ENCODE measurements at regions not wholly inside any gene's neighbourhood (a gene's known extent, or its start where the extent isn't known, plus 50 kb on each side); places are given as distances from the start of the nearest gene placed in this dataset.

GRCh38 chr6:133171989-133172604, 69.1 kb upstream of the EYA4 start:
- H3K9ac ChIP-seq (ENCODE audit: low read length): no peak overlapping the region
- no peaks in the 10 kb centered on the region for H3K36me3 ChIP-seq (replicated peaks; ENCODE audit: insufficient read depth, low read length)
- no peaks in the 10 kb centered on the region for H3K27me3 ChIP-seq (replicated peaks; ENCODE audit: insufficient read depth, low read length)
- H3K27ac ChIP-seq (ENCODE audit: low read length): no peak overlapping the region
- no peak overlapping the region for H3K4me2 ChIP-seq (ENCODE audit: low read depth, low read length)
- no peaks in the 10 kb centered on the region for H3F3A ChIP-seq (ENCODE audit: insufficient read depth, low read length)
- H3K9me2 ChIP-seq (replicated peaks; ENCODE audit: insufficient read depth, low read length): no peaks in the 10 kb centered on the region
- DNase-seq: no peak
- no peaks in the 10 kb centered on the region for H3K9me3 ChIP-seq (replicated peaks; ENCODE audit: insufficient read depth, low read length)
- H3K79me2 ChIP-seq (ENCODE audit: low read length): no peaks in the 10 kb centered on the region
- no peaks in the 10 kb centered on the region for H3K4me1 ChIP-seq (ENCODE audit: low read length)
- H2AFZ ChIP-seq (ENCODE audit: low read length): no peak overlapping the region
- TF ChIP-seq EZH2 (optimal IDR thresholded peaks at IDR 0.05; ENCODE audit: low read depth, low read length) (no peak), CTCF (IDR thresholded peaks at IDR 0.05; ENCODE audit: low read length) (no peak), EZH2phosphoT487 (IDR thresholded peaks at IDR 0.05; ENCODE audit: low read length) (no peak)
- no peaks in the 10 kb centered on the region for H4K20me1 ChIP-seq (ENCODE audit: insufficient read depth, low read length)
- no peak overlapping the region for H3K4me3 ChIP-seq (ENCODE audit: low read length)

- Histone ChIP-seq H3K4me2 (ENCODE audit: low read depth, low read length) (no peak overlapping the region), H3K9ac (ENCODE audit: low read length) (no peak overlapping the region), H3K27ac (ENCODE audit: low read length) (no peak overlapping the region), H3K4me1 (ENCODE audit: low read length) (no peaks in the 10 kb centered on the region), H3K36me3 (replicated peaks; ENCODE audit: insufficient read depth, low read length) (no peaks in the 10 kb centered on the region), H4K20me1 (ENCODE audit: insufficient read depth, low read length) (no peaks in the 10 kb centered on the region), H3K9me2 (replicated peaks; ENCODE audit: insufficient read depth, low read length) (no peaks in the 10 kb centered on the region), H3K27me3 (replicated peaks; ENCODE audit: insufficient read depth, low read length) (no peaks in the 10 kb centered on the region), H3F3A (ENCODE audit: insufficient read depth, low read length) (no peaks in the 10 kb centered on the region), H3K4me3 (ENCODE audit: low read length) (no peak overlapping the region), H2AFZ (ENCODE audit: low read length) (no peak overlapping the region), H3K79me2 (ENCODE audit: low read length) (no peaks in the 10 kb centered on the region), H3K9me3 (replicated peaks; ENCODE audit: insufficient read depth, low read length) (no peaks in the 10 kb centered on the region)
- DNase-seq: no peak
- TF ChIP-seq CTCF (IDR thresholded peaks at IDR 0.05; ENCODE audit: low read length) (no peak), EZH2phosphoT487 (IDR thresholded peaks at IDR 0.05; ENCODE audit: low read length) (no peak), EZH2 (optimal IDR thresholded peaks at IDR 0.05; ENCODE audit: low read depth, low read length) (no peak)
Observed at GRCh38 chr6:133173276-133173675, 67.9 kb upstream of the EYA4 start.

- Histone ChIP-seq H3K4me3 (ENCODE audit: low read length) (no peak overlapping the region), H3K4me2 (ENCODE audit: low read depth, low read length) (no peak overlapping the region), H2AFZ (ENCODE audit: low read length) (no peak overlapping the region), H3K79me2 (ENCODE audit: low read length) (no peaks in the 10 kb centered on the region), H3K9me2 (replicated peaks; ENCODE audit: insufficient read depth, low read length) (no peaks in the 10 kb centered on the region), H4K20me1 (ENCODE audit: insufficient read depth, low read length) (no peaks in the 10 kb centered on the region), H3K27ac (ENCODE audit: low read length) (no peak overlapping the region), H3K36me3 (replicated peaks; ENCODE audit: insufficient read depth, low read length) (no peaks in the 10 kb centered on the region), H3K27me3 (replicated peaks; ENCODE audit: insufficient read depth, low read length) (no peaks in the 10 kb centered on the region), H3K9ac (ENCODE audit: low read length) (no peak overlapping the region), H3K9me3 (replicated peaks; ENCODE audit: insufficient read depth, low read length) (no peaks in the 10 kb centered on the region), H3F3A (ENCODE audit: insufficient read depth, low read length) (no peaks in the 10 kb centered on the region), H3K4me1 (ENCODE audit: low read length) (no peaks in the 10 kb centered on the region)
- TF ChIP-seq EZH2phosphoT487 (IDR thresholded peaks at IDR 0.05; ENCODE audit: low read length): no peak
- TF ChIP-seq EZH2 (optimal IDR thresholded peaks at IDR 0.05; ENCODE audit: low read depth, low read length): no peak
- no peak for TF ChIP-seq CTCF (IDR thresholded peaks at IDR 0.05; ENCODE audit: low read length)
- DNase-seq: no peak
Observed at GRCh38 chr6:133179481-133179880, 61.7 kb upstream of the EYA4 start.
